ENCODE measurements at regions not wholly inside any gene's neighbourhood (a gene's known extent, or its start where the extent isn't known, plus 50 kb on each side); places are given as distances from the start of the nearest gene placed in this dataset.
A peak's percentile ranks its signal among the peaks of the same experiment; 100 is the strongest.

- H3K36me3 ChIP-seq = no peaks in the 10 kb centered on the region
- no peak overlapping the region for H3K27ac ChIP-seq
- peak in 1 of 2 donors; percentile 62 for DNase-seq (ENCODE audit: low spot score in 2 of 2)
- H3K4me3 ChIP-seq = no peak overlapping the region
- intact Hi-C loops (cut with DNase I) = loop anchor here (5.0 kb wide), 1 partner anchor 382 kb away; no protein-coding TSS in a partner anchor
- H3K4me1 ChIP-seq = no peaks in the 10 kb centered on the region
- H3K9me3 ChIP-seq = no peaks in the 10 kb centered on the region
- peak in 2 of 3 experiments; percentile 46 to 67 for TF ChIP-seq CTCF (IDR thresholded peaks at IDR 0.05)
- no peaks in the 10 kb centered on the region for H3K27me3 ChIP-seq
These were observed 130.1 kb upstream of the TECRL start for GRCh38 chr4:64539234-64539849.

- H3K27ac ChIP-seq = no peak overlapping the region
- intact Hi-C loops (cut with DNase I) = loop anchor here (5.0 kb wide), 1 partner anchor 381 kb away; no protein-coding TSS in a partner anchor
- no peaks in the 10 kb centered on the region for H3K36me3 ChIP-seq
- H3K4me3 ChIP-seq = no peak overlapping the region
- H3K4me1 ChIP-seq = no peaks in the 10 kb centered on the region
- no peak for DNase-seq (ENCODE audit: low spot score in 2 of 2)
- no peaks in the 10 kb centered on the region for H3K9me3 ChIP-seq
- H3K27me3 ChIP-seq = no peaks in the 10 kb centered on the region
- TF ChIP-seq CTCF (IDR thresholded peaks at IDR 0.05) = no peak
These were observed 129.0 kb upstream of the TECRL start for GRCh38 chr4:64538219-64538618.

GRCh38 chr4:64533637-64534036 lies 124.4 kb upstream of the TECRL start:
- no peak for DNase-seq (ENCODE audit: low spot score in 2 of 2)
- H3K4me1 ChIP-seq = no peaks in the 10 kb centered on the region
- H3K4me3 ChIP-seq = no peak overlapping the region
- intact Hi-C loops (cut with DNase I) = no loop called here
- no peaks in the 10 kb centered on the region for H3K27me3 ChIP-seq
- no peaks in the 10 kb centered on the region for H3K36me3 ChIP-seq
- no peak for TF ChIP-seq CTCF (IDR thresholded peaks at IDR 0.05)
- H3K27ac ChIP-seq = no peak overlapping the region
- no peaks in the 10 kb centered on the region for H3K9me3 ChIP-seq

- DNase-seq (ENCODE audit: low spot score in 2 of 2) = no peak
- Histone ChIP-seq H3K27ac (no peak overlapping the region), H3K36me3 (no peaks in the 10 kb centered on the region), H3K9me3 (no peaks in the 10 kb centered on the region), H3K27me3 (no peaks in the 10 kb centered on the region), H3K4me3 (no peak overlapping the region), H3K4me1 (no peaks in the 10 kb centered on the region)
- no peak for TF ChIP-seq CTCF (IDR thresholded peaks at IDR 0.05)
- intact Hi-C loops (cut with DNase I) = no loop called here
These were observed 123.9 kb upstream of the TECRL start for GRCh38 chr4:64533159-64533558.

GRCh38 chr4:64520421-64520820 lies 111.2 kb upstream of the TECRL start:
- no peaks in the 10 kb centered on the region for H3K27me3 ChIP-seq
- no peak for TF ChIP-seq CTCF (IDR thresholded peaks at IDR 0.05)

GRCh38 chr4:64518600-64518999 lies 109.3 kb upstream of the TECRL start:
- Histone ChIP-seq H3K9me3 (no peaks in the 10 kb centered on the region), H3K4me3 (no peak overlapping the region), H3K36me3 (no peaks in the 10 kb centered on the region), H3K27me3 (no peaks in the 10 kb centered on the region), H3K27ac (no peak overlapping the region), H3K4me1 (no peaks in the 10 kb centered on the region)
- intact Hi-C loops (cut with DNase I) = no loop called here
- no peak for TF ChIP-seq CTCF (IDR thresholded peaks at IDR 0.05)
- no peak for DNase-seq (ENCODE audit: low spot score in 2 of 2)

More at GRCh38 chr4:64520421-64520820, 111.2 kb upstream of the TECRL start:
- Histone ChIP-seq H3K36me3 (no peaks in the 10 kb centered on the region), H3K9me3 (no peaks in the 10 kb centered on the region), H3K27ac (no peak overlapping the region), H3K4me3 (no peak overlapping the region), H3K4me1 (no peaks in the 10 kb centered on the region)
- no peak for DNase-seq (ENCODE audit: low spot score in 2 of 2)
- intact Hi-C loops (cut with DNase I) = no loop called here

Data from ascending aorta (tissue), 2 donors.